ENCODE measurements at regions not wholly inside any gene's neighbourhood (a gene's known extent, or its start where the extent isn't known, plus 50 kb on each side); places are given as distances from the start of the nearest gene placed in this dataset.

GRCh38 chr14:22271838-22272799, 316.9 kb downstream of the DAD1 start:
- no peak overlapping the region for H3K4me3 ChIP-seq
- in situ Hi-C loops (cut with MboI) (no loop called here), intact Hi-C loops (cut with micrococcal nuclease; ENCODE audit: unreplicated experiment) (no loop called here)
- SMC1A ChIA-PET (ENCODE audit: uncharacterized antibody, unreplicated experiment) = interaction anchor here (0.7 to 1.5 kb wide), 4 partner anchors 8 to 103 kb away, joined by 3 to 4 read pairs (median 3); no protein-coding TSS in a partner anchor
- no peaks in the 10 kb centered on the region for H3K4me1 ChIP-seq (ENCODE audit: control insufficient read depth, insufficient read depth, low read length)
- RAD21 ChIA-PET (ENCODE audit: unreplicated experiment) = interaction anchor here (1.0 kb wide), 1 partner anchor 109 kb away, joined by 3 read pairs; no protein-coding TSS in a partner anchor
- BruUV-seq (replicated peaks) = no TSS peak
- TF ChIP-seq FOXK2 (IDR thresholded peaks at IDR 0.05) (0 out of 2 replicates have a peak, but pooled peaks have one; percentile 22), RBBP5 (conservative IDR thresholded peaks at IDR 0.05) (no peak), NR2F1 (conservative IDR thresholded peaks at IDR 0.05) (peak; percentile 47; the same call in 1 of the 2 replicates)
- H3K27me3 ChIP-seq (replicated peaks in 1 of 2; ENCODE audit: control insufficient read depth in 2 of 2, insufficient read depth in 2 of 2, low read length in 1 of 2) = peaks cover 0 to 3% of the 10 kb centered on the region in 2 experiments; a peak in 1 of 4 replicates
- POLR2A ChIA-PET = no interaction called here
- no peaks in the 10 kb centered on the region for H4K20me1 ChIP-seq (ENCODE audit: control insufficient read depth, insufficient read depth)
- CTCF ChIA-PET = interaction anchor here (1.0 to 8.5 kb wide), 6 partner anchors 8 to 71 kb away, joined by 3 to 44 read pairs (median 4); no protein-coding TSS in a partner anchor
- 53% methylated on average over 11 of the region's 11 CpGs for WGBS (ENCODE audit: insufficient coverage, insufficient replicate concordance, low lambda C conversion rate, missing lambda C conversion rate)
- H3K36me3 ChIP-seq (ENCODE audit: control insufficient read depth in 2 of 2, insufficient read depth in 2 of 2, low read length in 1 of 2) = no peaks in the 10 kb centered on the region
- DNase-seq (ENCODE audit: low read depth, low spot score) (no peak), FAIRE-seq (no peak), ATAC-seq (no peak)
- H2AFZ ChIP-seq (ENCODE audit: control insufficient read depth, low read depth, low read length) = no peak overlapping the region
- no peaks in the 10 kb centered on the region for H3K9me3 ChIP-seq (replicated peaks; ENCODE audit: control insufficient read depth, insufficient read depth, low read length)
- no peak overlapping the region for H3K27ac ChIP-seq (ENCODE audit: control insufficient read depth, insufficient read depth)
- H3K9ac ChIP-seq (ENCODE audit: control insufficient read depth, insufficient read depth, low read length) = no peak overlapping the region
- no peaks in the 10 kb centered on the region for H3K79me2 ChIP-seq (ENCODE audit: control insufficient read depth, insufficient read depth, low read length)
- no peak overlapping the region for H3K4me2 ChIP-seq (ENCODE audit: control insufficient read depth, insufficient read depth)

- ChIA-PET SMC1A (ENCODE audit: uncharacterized antibody, unreplicated experiment) (interaction anchor here (1.0 to 1.3 kb wide), 2 partner anchors 19 to 106 kb away, joined by 3 read pairs; no protein-coding TSS in a partner anchor), CTCF (interaction anchor here (0.9 to 8.5 kb wide), 5 partner anchors 9 to 39 kb away, joined by 3 to 44 read pairs (median 3); no protein-coding TSS in a partner anchor), RAD21 (ENCODE audit: unreplicated experiment) (no interaction called here), POLR2A (no interaction called here)
- H3K4me1 ChIP-seq (ENCODE audit: control insufficient read depth, insufficient read depth, low read length) = no peaks in the 10 kb centered on the region; the same call in 1 of the 2 replicates
- no peaks in the 10 kb centered on the region for H3K36me3 ChIP-seq (ENCODE audit: control insufficient read depth in 2 of 2, insufficient read depth in 2 of 2, low read length in 1 of 2)
- intact Hi-C loops (cut with micrococcal nuclease; ENCODE audit: unreplicated experiment) = no loop called here
- no peaks in the 10 kb centered on the region for H3K27me3 ChIP-seq (replicated peaks in 1 of 2; ENCODE audit: control insufficient read depth in 2 of 2, insufficient read depth in 2 of 2, low read length in 1 of 2)
- TF ChIP-seq SKIL (IDR thresholded peaks at IDR 0.05; ENCODE audit: low read depth, poor library complexity, severe bottlenecking) = no peak
- peak; percentile 66 for TF ChIP-seq PKNOX1 (IDR thresholded peaks at IDR 0.05)
- H4K20me1 ChIP-seq (ENCODE audit: control insufficient read depth, insufficient read depth) = no peaks in the 10 kb centered on the region
- H3K9me3 ChIP-seq (replicated peaks; ENCODE audit: control insufficient read depth, insufficient read depth, low read length) = no peaks in the 10 kb centered on the region
- DNase-seq (ENCODE audit: low read depth, low spot score) (no peak), FAIRE-seq (no peak), ATAC-seq (peak; percentile 65)
- BruUV-seq (replicated peaks) = no TSS peak
- H3K79me2 ChIP-seq (ENCODE audit: control insufficient read depth, insufficient read depth, low read length) = no peaks in the 10 kb centered on the region
- H2AFZ ChIP-seq (ENCODE audit: control insufficient read depth, low read depth, low read length) = no peak overlapping the region
- 50% methylated on average over 2 of the region's 2 CpGs for WGBS (ENCODE audit: insufficient coverage, insufficient replicate concordance, low lambda C conversion rate, missing lambda C conversion rate)
- H3K4me3 ChIP-seq = no peak overlapping the region
- H3K9ac ChIP-seq (ENCODE audit: control insufficient read depth, insufficient read depth, low read length) = no peak overlapping the region
- H3K4me2 ChIP-seq (ENCODE audit: control insufficient read depth, insufficient read depth) = no peak overlapping the region
- in situ Hi-C loops (cut with MboI) = no loop called here
- no peak overlapping the region for H3K27ac ChIP-seq (ENCODE audit: control insufficient read depth, insufficient read depth)
Observed at GRCh38 chr14:22268875-22269274, 320.1 kb downstream of the DAD1 start.
